ENCODE measurements at regions not wholly inside any gene's neighbourhood (a gene's known extent, or its start where the extent isn't known, plus 50 kb on each side); places are given as distances from the start of the nearest gene placed in this dataset.
"Not testable (repeated sequence)": the region's sequence is repeated elsewhere in the genome, so short reads cannot be mapped to it uniquely, and the experiment has no call there.

DNA sequence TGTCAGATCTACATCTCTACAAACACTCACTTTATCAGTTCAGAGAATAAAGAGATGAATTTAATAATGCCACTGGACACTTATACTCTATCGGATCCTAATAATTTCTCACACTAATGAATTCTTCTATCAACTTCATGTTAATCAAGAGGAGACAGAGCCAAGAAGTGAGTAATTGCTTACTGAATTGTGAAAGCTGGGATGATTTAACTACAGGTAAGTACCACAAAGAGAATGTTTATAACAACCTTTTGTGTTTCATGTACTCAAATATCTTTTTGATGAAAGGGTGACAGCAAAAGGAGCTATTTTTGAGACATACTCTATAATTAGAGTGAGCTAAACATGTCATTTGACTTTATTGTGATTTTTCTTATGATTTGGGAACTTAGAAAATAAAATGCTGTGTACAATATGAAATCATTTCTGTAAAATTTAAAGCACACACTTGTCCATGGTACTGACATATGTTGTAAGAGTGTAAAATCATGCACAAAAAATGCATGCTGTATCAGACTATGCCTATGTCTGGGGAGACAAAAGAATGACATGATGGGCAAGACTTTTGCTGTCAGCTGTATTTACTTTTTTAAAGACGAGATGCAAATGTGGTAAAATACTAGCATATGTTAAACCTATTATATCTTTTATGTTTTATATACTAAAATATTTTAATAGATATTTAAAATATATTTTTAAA lies 361.2 kb downstream of the CCER1 start:
- no peak for DNase-seq (ENCODE audit: low read depth)

DNA sequence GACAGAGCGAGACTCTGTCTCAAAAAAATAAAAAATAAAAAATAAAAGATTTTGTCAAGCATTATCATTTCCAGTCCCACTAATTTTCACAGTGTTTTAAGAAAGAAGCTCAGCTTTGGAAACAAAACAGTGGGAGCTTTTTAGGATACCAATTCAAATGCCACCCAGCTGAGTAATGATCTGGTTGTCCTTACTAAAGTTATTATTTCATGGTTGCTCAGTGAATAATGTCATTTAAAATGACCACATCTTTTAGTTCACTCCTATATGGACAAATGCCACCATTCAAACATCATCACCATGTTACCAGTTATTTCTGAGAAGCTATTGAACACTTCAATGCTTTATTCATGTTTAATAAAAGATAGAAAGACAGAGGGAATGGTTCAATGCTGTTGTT lies 365.0 kb downstream of the CCER1 start:
- DNase-seq (ENCODE audit: low read depth), result no peak

DNA sequence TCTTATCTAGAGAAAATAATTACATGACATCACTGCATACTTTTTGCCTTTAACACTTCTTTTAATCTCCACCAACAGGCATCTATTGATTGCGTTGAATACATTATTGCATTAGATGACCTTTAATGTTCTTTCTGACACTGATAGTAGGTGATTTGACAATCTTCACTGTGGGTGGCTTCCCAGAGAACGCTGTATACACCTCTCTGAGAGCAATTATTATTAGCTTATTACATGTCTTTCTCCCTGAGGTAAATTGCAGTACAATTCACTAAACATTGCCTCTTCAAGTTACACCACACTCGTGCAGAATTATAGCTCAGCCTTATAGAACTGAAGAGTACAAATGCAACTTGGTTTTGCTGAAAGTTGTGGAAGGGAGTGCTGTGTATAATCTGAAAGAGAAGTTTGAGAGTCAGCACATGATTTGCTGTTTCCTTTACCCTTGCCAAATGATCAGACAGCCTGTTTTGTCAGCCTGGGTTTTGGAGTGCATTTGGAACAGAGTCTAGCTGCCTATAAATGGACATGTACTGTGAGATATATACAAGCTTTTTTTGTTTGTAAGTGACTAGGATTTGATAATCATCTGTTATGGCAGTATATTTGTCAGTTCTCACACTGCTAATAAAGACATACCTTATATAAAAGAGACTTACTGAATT lies 369.2 kb downstream of the CCER1 start:
- no peak for DNase-seq (ENCODE audit: low read depth)

- no peak for DNase-seq (ENCODE audit: low read depth)
Measured at GRCh38 chr12:90576707-90577106, 378.3 kb downstream of the CCER1 start.

DNA sequence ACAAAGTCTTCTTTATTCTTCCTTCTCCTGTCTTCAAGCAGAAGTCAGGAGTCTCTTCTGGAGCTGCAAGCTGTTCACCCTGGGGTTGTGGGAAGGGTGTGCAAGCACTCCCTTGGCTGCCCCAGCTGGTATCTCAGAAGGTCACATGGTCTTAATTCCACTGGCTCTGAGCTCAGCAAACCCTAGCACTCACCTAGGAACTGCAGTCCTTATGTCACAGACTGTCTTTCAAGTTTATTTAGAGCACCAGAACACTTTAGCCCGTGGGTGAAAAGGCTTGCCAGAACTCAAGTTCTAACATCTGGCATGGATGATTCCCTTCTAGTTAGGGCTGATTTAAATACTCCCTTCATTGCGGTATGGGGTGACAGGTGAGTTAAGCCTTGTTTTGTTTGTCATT lies 379.0 kb downstream of the CCER1 start:
- DNase-seq (ENCODE audit: low read depth), result no peak

- no peak for DNase-seq (ENCODE audit: low read depth)
Measured at GRCh38 chr12:90574676-90575075, 380.3 kb downstream of the CCER1 start.

DNA sequence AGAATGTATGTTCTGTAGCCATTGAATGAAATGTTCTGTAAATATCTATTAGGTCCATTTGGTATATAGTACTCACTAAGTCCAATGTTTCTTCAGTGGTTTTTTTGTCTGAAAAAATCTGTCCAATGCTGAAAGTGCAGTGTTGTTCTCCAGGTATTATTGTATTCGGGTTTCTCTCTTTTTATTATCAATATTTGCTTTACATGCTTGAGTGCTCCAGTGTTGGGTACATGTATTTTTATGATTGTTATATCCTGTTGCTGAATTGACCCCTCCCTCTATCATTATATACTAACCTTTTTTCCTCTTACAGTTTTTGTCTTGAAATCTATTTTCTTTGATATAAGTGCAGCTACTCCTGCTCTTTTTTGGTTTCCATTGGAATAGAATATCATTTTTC lies 382.2 kb downstream of the CCER1 start:
- DNase-seq (ENCODE audit: low read depth), result no peak

- DNase-seq (ENCODE audit: low read depth), result no peak
Measured at GRCh38 chr12:90569685-90570084, 385.3 kb downstream of the CCER1 start.

GRCh38 chr12:90562671-90563070 lies 392.3 kb downstream of the CCER1 start:
- no peak for DNase-seq (ENCODE audit: low read depth)

GRCh38 chr12:90548595-90548994 lies 406.4 kb downstream of the CCER1 start:
- DNase-seq (ENCODE audit: low read depth), result no peak

DNA sequence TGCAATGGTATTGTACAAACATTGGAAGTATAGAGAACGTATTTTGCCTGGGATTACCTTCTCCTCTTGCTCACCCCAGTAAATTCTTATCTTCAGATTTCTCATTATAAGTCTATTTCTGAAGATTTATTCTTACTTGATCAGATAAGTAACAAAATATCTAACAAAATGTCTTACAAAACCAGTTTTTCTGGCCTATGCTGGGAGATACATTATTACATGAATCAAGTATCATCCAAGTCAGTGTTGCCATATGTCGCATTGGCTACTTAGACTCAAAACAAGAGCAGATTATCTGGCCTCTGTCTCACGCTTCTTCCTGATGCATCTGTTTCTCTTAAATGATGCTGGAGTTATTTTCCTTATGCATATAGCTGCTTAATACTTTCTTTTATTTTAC lies 408.5 kb downstream of the CCER1 start:
- no peak for DNase-seq (ENCODE audit: low read depth)

- no peak for DNase-seq (ENCODE audit: low read depth)
Measured at GRCh38 chr12:90543841-90544240, 411.1 kb downstream of the CCER1 start.

DNA sequence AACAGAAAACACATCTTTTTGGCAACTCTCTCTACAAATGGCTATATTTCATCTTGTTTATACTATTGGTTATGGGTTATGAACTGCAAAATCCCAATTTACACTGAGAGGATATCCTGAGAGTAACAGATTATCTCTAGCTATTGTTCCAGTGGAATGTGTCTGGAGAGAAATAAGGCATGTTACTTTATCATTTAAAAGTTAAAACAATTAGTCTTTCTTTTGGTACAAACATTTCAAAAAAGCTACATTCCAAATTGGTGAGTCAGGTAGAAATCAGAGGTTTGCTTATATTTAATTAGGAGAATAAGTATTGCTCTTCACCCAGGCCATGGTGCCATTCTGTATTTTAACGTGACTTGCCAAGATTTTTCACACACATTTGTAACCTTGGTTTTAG lies 411.6 kb downstream of the CCER1 start:
- DNase-seq (ENCODE audit: low read depth), result no peak

- DNase-seq (ENCODE audit: low read depth), result not testable (repeated sequence)
Measured at GRCh38 chr12:90542852-90543251, 412.1 kb downstream of the CCER1 start.

DNA sequence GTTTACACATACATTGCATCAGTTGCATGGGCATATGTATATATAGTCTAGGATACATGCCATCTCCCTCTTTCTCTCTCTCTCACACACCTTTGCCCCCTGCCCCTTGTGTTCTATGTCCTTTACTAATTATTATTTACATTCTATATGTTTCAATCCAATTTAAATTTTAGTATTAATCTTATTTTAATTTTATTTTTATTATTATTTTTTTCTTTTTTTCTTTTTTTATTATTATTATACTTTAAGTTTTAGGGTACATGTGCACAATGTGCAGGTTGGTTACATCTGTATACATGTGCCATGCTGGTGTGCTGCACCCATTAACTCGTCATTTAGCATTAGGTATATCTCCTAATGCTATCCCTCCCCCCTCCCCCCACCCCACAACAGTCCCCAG lies 421.1 kb downstream of the CCER1 start:
- not testable (repeated sequence) for DNase-seq (ENCODE audit: low read depth)

DNA sequence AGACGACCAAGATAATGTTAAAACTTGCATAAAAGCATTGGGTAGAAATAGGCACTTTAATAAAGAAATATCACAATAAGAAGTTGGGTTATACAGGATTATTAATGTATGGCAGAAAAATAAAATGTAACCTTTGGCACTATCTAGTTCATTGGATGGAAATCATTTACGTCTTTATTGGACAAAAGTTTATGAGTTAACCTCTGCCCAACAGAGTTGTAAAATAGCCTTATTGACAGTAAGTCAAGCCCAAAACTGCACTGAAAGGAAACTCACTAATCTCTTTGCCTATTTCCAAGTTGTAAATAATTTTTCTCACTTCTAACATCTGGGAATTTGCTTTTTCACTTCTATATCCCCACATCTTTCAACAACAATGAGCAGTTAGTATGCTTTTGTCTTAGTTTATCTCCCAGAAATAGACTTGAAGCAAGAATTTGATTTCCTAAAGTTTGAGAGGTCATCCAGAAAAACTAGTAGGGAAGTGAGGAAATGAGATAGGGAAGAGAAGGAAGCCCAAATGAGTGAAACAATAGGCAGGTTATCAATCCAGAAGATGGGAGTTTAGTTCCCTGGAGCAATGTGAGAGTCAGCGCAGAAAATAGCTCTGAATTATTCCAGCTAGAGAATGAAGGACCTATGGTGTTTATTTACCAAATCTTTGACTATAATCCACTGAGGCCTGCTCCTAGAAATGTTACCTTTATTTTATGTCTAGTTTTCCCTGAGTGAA lies 434.8 kb downstream of the CCER1 start:
- no peak for DNase-seq (ENCODE audit: low read depth)

- DNase-seq (ENCODE audit: low read depth), result no peak
Measured at GRCh38 chr12:90519285-90519684, 435.7 kb downstream of the CCER1 start.

DNA sequence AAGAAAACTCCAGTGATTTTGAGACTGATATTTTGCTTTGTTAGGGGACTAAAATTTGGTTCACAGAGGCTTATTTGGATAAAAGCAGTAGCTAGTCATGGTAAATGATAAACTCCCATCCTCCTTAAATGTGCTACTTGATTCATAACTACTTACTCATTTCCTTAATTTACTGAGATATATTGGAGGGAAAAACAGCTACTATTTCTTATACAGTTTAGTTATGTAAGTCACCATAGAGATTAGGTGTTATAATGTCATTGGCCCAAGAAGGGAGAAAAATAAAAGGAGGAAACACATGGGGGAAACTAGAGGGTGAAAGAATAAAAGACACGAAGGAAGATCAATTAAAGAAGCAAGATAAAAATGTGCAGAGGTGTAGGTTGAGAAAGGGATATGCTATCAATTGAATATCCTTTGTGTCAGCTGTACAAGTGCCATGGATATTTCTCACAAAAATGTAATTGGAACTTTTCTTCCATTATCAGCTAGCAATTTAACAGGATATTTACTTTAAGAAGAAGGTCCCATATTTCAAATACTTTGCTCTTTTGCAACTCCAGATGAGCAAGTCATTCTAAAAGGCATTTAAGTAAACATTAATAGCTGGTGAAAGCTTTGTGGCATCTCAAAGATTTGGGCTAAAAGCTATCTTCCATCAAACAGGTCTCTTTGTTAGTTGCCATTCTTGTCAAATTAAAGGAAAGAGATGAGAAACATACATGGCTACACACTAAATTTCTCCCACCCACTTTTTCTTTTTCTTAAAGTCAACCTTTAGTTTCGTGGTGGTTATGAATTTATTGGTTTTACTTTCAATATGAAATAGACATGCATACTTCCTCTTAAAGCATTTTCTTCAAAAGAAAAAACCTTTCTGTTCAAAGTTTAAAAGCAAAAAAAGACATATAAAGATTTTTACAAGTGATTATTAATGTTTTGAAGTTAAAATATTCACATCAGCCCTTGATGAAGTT lies 439.5 kb downstream of the CCER1 start:
- no peak for DNase-seq (ENCODE audit: low read depth)

GRCh38 chr12:90514325-90514724 lies 440.7 kb downstream of the CCER1 start:
- no peak for DNase-seq (ENCODE audit: low read depth)

- DNase-seq (ENCODE audit: low read depth), result no peak
Measured at GRCh38 chr12:90512518-90512917, 442.5 kb downstream of the CCER1 start.

GRCh38 chr12:90510948-90511347 lies 444.0 kb downstream of the CCER1 start:
- no peak for DNase-seq (ENCODE audit: low read depth)

- DNase-seq (ENCODE audit: low read depth), result no peak
Measured at GRCh38 chr12:90504806-90505205, 450.2 kb downstream of the CCER1 start.

All from stimulated activated CD8-positive, alpha-beta memory T cell treated with anti-CD3 and anti-CD28 coated beads, Interleukin-12 subunit alpha, Interleukin-12 subunit beta, amount 100 ng/mL, for 4 hours (primary cell).